IPS-18c (cell line): ENCODE measurements at regions not wholly inside any gene's neighbourhood (a gene's known extent, or its start where the extent isn't known, plus 50 kb on each side); places are given as distances from the start of the nearest gene placed in this dataset.

ENCODE experiments used
- H3K4me3 ChIP-seq: 2 replicates; pipeline ENCODE4 v1.7.0; 2013; ENCODE audit warnings: low read depth, mild to moderate bottlenecking, low read length, moderate library complexity; ENCODE audit not compliant: insufficient read depth
- H3K9me3 ChIP-seq: one replicate; pipeline ENCODE4 v1.6.1; 2013; ENCODE audit warnings: mild to moderate bottlenecking, low read length, moderate library complexity; ENCODE audit not compliant: control insufficient read depth, insufficient read depth

DNA sequence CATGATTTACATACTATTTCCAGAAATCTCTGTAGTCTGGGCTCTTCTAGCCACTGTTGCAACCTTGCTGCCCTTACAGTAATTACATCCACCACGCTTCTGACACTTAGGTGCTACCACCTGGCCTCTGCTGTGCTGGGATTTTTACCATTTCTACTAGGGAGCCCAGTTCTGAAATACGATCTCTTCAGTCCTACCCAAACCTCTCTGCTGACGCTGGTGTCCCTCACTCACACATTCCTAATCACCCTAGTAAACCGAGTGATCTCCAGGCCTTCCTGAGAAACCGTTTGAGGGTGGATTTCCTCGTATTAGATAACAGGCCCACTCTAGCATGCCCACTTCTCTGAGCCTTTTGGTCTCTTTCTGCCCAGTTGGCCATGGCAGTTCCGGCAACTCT is 588.9 kb upstream of the CADM1 start:
- Histone ChIP-seq H3K4me3 (no peak overlapping the region), H3K9me3 (no peaks in the 10 kb centered on the region)

DNA sequence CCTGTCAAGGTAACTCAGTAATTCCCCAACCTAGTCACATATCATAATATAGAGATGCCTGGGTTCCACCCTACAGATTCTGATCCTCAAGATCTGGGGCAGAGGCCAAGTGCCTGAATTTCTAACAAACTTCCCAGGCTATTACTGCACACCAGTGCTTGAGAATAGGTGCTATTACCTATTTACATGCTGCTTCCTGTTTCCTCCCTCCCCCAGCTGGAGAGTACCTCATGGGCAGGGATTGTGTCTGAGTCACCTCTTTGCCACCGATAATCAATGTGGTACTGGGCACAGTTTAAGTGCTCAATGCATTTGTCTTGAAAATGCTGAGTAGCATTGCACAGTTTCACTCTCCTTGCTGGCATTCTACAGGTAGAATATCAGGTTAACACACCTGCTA is 582.2 kb upstream of the CADM1 start:
- Histone ChIP-seq H3K9me3 (no peaks in the 10 kb centered on the region), H3K4me3 (no peak overlapping the region; the same call in 1 of the 2 replicates)

DNA sequence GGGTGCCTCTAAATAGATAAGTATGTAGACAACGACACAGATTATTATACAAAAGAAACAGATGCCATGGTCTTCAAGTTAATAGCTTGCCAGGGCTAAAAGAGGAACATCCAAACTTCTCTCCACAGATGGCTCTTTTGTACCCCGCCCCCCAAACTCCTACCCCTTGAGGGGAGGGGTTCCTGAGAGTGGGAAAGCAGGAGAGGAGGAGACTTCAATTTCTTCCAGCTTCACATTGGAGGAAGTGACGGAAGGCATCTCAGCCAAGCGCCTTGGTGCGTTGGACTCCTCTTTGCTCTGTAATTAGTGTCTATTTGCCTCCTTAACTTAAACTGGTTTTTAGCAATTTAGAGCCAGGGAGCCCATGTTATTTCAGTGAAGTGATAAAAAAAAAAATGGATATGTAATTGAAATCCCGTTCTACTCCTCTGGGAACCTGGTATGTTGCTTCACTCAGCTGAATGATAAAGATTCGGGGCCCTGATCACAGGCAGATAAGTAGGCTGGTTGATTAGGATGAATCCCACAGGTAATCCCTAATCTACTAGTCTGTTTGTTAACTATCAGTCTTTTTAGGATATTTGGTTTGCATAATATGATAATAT is 580.9 kb upstream of the CADM1 start:
- H3K4me3 ChIP-seq = no peak overlapping the region
- no peaks in the 10 kb centered on the region for H3K9me3 ChIP-seq

DNA sequence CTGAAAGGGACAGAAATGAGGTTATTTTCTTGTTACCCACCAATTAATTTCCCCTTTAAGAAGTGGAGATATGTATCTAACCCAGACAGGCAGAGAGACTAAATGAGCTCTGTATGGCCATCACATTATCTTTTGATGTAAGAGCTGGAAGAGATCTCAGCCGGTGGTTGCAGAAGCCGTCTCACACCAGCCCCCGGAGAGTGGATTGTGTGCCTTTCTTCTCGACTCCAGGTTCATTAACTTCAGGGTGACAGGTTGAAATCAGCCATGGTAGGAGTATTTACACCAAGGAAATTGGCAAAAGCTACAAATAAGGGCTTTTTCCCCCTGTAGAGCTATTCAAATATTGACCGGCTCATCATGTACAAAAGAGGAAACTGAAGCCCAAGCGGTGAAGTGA is 580.3 kb upstream of the CADM1 start:
- Histone ChIP-seq H3K4me3 (no peak overlapping the region), H3K9me3 (no peaks in the 10 kb centered on the region)

DNA sequence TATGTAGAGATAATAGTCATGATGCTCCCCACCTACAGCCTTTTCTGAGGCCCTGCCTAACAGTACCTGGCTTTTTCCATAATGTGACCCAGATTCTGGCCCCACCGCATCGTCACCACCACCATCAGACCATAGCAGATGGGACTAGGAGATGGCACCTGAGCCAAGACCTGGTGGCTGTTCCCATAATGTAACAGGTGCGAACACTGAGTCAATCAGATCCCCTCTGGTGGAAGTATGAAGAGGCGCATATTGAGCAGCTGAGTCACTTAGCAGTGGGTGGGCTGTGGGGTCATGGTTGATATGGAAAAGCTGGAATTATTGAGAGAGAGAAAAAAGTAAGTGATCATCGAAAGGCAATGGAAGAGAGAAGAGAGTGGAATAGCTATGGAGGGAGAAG is 578.0 kb upstream of the CADM1 start:
- no peak overlapping the region for H3K4me3 ChIP-seq
- H3K9me3 ChIP-seq = peaks cover 2% of the 10 kb centered on the region

DNA sequence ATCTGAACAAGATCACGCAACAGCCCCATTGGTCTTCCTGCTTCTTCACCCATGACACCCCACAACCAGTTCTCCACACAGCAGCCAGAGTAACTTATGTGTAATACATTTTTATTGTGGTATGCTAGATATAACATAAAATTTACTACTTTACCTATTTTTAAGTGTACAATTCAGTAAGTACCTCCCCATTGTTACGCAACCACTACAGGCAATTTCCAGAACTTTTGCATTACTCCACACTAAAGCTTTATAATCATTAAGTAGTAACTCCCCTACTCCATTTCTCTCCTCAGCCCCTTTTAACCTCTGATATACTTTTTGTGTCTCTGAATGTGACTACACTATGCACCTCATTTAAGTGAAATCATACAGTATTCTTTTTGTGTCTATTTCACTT is 575.4 kb upstream of the CADM1 start:
- peaks cover 2% of the 10 kb centered on the region for H3K9me3 ChIP-seq
- no peak overlapping the region for H3K4me3 ChIP-seq

DNA sequence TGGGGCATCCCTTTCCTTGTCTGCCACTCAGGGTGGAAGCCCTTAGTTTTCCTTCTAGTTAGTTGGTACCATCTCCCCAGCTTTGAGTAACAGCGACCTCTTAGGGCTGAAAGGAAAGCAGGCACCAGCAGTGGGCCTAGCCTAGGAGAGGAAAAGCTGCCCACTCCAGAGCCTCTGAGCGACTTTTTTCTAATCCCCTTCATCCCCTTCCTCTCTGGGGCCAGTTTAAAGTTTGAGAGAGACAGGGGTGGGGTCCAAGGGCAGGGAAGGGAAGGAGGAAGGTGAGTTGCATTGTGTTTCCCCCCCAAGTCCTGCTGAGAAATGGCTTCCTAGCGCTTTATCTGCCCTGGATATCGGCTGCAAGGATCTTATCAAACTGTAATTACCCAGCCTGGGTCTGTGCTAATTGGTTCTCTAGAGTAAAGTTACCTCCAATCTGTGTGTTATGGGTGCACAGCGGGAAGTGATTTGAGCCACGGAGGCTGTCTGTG is 573.9 kb upstream of the CADM1 start:
- H3K4me3 ChIP-seq = no peak overlapping the region

DNA sequence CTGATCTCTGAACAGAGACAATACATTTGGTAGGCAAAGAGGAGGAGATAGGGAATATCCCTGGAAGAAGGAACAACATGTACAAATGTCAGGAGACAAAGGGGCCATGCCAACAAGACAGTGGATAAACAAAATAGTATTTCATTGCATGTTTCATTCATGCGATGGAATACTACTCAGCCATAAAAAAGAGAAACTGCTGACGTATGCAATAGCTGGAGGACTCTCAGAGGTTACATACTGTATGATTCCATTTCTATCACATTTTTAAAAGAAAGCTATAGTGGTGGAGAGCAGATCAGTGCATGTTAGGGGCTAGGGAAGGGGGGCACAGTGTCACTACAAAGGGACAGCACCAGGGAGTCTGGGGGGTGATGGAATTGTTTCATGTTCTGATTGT is 572.9 kb upstream of the CADM1 start:
- Histone ChIP-seq H3K9me3 (peaks cover 2% of the 10 kb centered on the region), H3K4me3 (no peak overlapping the region)

More for the DNA sequence above, 573.9 kb upstream of the CADM1 start:
- peaks cover 2% of the 10 kb centered on the region for H3K9me3 ChIP-seq

DNA sequence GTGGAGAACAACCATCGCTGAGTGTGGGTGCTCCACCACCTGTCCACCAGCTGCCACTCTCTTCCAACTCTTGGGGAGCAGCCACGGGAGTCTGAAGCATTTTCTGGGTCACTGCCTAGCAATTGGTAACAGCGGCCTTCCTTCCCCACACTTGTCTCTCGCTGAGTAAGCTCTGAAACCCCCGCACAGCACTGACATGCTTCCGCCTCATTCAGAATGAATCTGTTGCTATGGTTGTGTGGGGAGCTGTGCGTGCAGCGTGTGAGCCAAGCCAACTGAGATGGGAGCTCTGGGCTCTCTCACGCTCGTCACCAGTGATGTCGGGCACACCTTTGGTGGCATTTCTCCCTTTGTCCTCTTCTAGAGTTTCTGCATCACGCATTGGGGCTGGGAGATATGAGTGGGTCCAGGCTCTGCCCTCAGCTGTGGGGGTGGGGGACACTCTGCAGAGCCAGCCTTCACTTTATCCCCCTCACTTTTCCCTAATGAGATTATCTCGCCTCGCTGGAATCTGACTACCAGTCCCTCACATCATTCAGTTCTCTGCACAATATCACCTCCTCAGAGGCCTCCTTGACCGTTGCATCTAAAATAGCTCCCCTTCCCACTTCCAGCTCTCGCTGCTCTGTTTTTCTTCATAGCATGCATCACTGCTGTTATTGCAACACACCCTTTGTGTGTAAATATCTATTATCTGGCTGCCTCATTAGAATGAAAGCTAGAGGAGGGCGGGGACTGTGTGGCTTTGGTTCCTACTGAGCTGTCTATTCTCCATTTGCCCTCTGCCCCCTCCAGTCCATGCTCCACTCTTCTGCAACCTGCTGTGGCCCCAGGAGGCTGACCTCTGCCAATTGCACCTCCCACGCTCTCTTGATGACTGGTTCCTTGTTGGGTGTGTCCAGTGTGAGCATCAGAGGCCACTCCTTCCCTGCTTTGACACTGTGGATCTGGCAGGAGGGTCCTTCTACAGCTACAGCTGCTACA is 569.9 kb upstream of the CADM1 start:
- Histone ChIP-seq H3K4me3 (no peak overlapping the region), H3K9me3 (peaks cover 2% of the 10 kb centered on the region)

DNA sequence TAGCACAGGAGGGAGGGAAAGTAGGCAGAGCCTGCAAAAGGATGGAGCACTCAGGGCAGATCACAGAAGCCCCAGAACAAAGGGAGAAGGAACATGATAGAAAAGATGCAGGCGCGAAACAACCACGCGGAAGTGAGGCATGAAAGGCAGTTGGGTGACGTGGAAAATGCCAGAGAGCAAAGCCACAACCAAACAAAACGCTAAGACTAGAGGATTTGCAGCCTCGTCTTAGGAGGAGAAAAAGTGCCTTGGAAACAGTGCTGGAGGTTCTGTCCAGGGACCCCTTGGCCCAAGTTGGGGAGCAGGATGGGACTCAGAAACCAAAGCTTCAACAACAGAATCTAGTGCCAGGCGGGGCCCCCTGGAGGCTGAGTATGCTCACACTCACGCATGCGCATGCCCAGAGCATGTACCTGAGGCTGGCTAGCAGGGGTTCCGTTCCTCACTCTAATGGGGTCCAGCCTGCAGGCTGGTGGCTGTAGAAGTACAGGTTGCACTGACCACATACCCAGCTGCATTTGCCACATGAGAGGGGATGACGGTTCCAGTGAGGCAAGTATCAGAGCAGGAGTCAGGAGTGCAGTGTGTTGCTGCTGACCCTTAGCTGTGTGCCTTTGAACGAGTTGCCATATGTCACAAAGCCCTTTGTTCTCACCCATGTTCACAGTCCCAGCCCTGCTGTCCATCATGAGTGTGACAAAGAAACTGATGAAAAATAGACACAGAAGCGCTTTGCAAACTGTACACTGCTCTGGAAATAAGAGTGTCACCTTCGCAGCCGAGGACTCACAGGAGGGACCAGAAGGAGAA is 568.6 kb upstream of the CADM1 start:
- Histone ChIP-seq H3K9me3 (peaks cover under 1% of the 10 kb centered on the region), H3K4me3 (no peak overlapping the region)

DNA sequence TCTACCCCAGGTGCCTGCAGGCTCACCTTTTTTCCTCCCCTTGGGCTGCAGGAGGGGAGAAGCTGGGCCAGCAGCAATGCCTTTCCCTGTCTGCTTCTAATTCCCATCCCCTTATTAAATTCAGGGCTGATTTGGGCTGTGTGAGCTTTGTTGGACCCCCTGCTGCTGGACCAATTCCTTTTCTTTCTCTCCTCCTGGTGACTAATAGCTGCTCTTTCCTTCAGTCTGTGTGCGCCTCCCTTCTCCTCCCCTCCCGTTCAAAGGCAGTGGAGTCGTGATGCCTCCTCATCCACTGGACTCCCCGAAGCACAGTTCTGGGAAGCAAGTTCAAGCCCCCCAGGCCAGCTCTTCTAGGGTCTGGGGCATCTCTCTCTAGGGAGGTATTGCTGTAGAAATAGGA is 567.9 kb upstream of the CADM1 start:
- no peaks in the 10 kb centered on the region for H3K9me3 ChIP-seq

DNA sequence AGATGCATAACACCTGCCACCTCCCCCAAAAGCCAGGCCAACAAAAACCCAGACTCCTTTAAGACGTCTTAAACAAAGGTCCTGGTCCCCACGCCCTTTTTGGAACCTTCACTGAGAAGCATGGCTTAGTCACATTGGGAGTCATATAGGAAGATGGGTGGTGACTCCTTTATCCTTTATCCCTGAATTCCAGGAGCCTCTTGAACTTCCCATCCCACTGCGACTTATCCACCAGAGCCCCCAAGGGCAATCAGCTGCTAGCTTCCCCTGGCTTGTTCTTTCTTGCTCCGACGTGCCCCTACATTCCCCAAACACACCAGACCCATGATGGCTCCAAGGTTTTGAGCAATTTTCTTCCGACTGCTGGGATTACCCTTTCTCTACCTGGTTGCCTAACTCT is 567.0 kb upstream of the CADM1 start:
- Histone ChIP-seq H3K9me3 (no peaks in the 10 kb centered on the region), H3K4me3 (no peak overlapping the region; the same call in 1 of the 2 replicates)

More for the DNA sequence above, 567.9 kb upstream of the CADM1 start:
- no peak overlapping the region for H3K4me3 ChIP-seq

DNA sequence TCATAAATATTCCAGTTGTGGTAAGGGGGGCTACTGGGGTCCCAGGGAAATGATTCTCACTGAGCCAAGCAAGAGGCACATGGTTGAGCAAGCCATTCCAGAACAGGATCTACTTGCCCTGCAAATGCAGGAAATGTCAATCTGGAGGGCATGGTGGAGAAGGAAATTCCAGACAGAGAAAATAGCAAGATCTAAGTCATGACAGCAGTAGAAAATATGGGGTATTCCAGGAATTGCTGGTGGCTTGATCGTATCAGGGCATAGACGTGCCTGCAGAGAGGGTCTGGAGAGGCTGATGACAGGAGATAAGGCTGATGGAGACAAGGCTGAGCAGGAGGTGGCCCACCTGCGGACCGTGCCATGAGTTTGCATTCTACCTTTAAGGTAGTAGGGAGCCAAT is 566.3 kb upstream of the CADM1 start:
- Histone ChIP-seq H3K9me3 (no peaks in the 10 kb centered on the region), H3K4me3 (no peak overlapping the region)

DNA sequence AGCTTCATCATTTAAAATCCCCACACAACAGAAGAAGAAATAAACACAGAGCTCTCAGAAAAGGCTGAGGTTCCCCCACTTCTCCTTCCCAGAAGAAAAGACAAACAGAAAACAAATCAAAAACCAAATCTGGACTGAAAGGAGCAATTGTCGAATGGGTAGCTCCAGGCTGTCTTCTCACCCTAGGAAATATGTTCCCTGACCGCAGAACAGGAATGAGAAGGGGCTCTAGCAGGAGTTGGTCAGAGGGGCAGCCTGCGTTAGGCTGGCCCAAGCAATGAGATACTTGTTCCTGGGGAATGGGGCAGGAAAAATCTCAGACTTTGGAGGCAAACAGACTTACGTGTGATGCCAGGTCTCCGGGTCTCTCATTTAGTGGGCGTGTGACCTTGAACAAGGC is 562.6 kb upstream of the CADM1 start:
- Histone ChIP-seq H3K9me3 (no peaks in the 10 kb centered on the region), H3K4me3 (no peak overlapping the region)

DNA sequence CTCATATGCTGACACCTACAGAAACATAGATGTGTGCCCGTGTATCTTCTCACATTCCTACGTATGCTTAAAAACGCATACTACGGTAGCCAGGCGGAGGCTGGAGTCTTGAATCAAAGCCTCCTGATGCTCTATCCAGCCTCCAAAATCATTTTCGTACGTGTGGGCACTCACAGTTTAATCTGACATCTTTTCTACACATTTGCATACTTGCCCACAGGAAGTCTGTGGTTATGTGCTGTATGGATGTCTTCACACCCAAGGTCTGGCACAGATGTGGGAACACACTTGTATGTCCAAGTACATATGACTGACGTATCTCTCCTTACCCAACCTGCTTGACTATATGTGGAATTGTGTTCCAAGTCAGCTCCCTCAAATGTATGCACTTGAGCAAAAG is 561.8 kb upstream of the CADM1 start:
- Histone ChIP-seq H3K4me3 (no peak overlapping the region), H3K9me3 (no peaks in the 10 kb centered on the region)

DNA sequence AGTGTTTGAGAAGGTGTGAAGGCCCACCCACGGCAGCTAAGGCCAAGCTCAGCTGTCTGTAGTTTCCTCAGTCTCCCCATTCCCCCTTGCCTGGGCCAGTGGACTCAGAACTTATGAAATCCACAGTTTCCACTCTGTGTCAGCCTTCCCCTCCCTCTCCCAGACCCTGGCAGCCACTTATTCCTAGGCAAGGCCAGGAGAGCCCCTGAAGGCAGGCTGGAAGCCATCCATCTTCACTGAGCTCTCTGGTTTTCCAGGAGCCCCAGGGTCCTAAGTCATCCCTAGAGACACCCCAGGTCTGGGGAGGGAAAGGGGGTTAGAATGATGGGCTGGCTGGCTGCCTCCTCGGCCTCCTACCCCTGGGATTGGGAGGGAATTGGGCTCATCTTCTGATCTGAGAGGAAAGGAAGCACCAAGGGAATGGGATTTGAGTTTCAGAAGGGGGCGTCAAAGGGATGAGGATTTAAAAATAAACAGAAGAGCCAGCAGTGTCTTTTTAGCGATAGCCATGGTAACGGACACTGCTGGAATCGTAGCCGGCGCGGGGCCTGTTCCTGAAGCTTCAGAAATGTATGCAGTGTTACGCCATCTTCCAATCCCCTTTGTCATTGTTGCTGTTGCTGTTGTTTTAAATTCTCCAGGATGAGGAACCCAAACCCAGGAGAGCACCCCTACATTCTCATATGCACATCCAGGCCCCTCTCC is 561.1 kb upstream of the CADM1 start:
- no peak overlapping the region for H3K4me3 ChIP-seq
- H3K9me3 ChIP-seq = no peaks in the 10 kb centered on the region
